Head of caudate nucleus (tissue), 42 donors: ENCODE measurements at regions not wholly inside any gene's neighbourhood (a gene's known extent, or its start where the extent isn't known, plus 50 kb on each side); places are given as distances from the start of the nearest gene placed in this dataset.
A peak's percentile ranks its signal among the peaks of the same experiment; 100 is the strongest.

Source experiments
- DNase-seq, 42 donors: peaks; one replicate each; pipeline versions ENCODE4 v3.0.0 to v3.0.0-alpha.2; 2020 to 2021; ENCODE audit warnings: mixed read lengths in 7 of 42
- intact Hi-C: fragments of 100-400 bp; cut with DNase I; formaldehyde crosslinking; loops from one replicate; pipeline ENCODE4 v1.15.0; 2022

DNA sequence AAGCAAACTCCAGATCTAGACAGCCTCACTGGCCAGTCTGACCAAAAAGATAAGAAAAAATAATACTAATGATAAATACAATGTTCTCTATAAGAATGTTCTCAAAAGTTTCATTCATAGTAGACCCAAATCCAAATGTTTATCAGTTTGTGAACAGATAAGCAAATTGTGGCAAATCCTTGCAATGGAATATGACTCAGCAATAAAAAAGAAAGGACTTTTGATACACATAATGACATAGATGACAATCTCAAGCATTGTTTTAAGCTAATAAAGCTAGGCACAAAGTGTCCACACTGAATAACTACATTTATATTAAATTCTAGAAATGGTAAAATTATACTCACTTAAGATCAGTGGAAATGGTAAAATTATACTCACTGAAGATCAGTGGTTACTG, 195.4 kb upstream of the TYRP1 start:
- DNase-seq = no peak
- intact Hi-C loops = no loop called here

DNA sequence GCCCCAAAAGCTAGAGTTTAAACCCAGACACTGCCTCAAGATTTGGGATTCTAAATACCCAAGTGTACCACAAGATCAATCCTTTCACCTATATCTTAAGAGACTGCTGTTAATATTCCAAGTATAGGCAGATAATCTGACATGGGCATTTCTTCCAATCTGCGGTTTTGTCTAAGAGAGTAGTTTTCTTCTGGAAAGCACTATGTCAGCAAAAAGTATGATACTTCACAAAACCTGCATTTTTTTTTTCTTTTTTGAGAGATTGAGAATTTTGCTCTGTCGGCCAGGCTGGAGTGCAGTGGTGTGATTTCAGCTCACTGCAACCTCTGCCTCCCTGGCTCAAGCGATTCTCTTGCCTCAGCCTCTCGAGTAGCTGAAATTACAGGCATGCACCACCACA, 190.7 kb upstream of the TYRP1 start:
- intact Hi-C loops = no loop called here
- no peak for DNase-seq

DNA sequence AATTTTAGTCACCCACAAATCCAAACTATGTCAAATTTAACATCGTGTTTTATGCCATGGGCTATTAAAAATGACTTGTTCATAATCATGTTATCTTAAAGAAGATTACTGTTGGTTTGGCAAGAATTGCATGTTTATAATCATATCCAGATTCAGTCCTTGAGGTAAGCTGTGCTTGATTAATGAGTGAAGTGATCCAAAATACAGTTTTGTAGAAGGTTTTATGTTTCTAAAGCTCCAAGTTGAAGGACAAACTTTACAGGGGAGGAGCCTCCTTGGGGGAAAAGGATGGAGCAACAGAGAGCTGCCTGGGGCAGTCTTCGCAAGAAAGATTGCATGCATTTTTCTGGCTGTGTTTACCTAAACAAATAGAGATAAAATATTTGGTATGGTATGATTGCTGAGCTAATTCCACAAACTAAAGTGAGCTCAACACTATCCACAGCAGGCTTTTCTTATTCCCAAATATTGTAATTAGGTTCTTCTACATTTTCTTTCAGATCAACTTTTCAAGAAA, 189.5 kb upstream of the TYRP1 start:
- no peak for DNase-seq
- intact Hi-C loops = no loop called here

DNA sequence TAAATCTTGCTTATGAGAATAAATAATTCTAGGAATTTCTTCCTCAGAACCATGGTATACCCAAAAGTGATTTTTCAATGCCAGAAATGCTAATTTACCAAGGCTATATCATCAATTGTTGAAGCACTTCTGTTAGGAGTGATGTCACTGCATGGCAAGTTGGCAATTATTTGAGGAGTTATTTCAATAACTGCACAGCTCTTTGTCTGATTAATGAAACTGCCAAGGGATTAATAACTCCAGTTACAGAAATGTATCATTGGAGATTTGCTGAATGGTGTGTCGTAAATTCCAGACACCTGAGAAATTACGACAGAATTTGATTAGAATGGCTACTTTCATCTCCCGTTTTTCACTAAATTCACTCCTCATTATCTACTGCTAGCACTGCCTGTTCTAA, 182.6 kb upstream of the TYRP1 start:
- no peak for DNase-seq
- intact Hi-C loops = no loop called here

DNA sequence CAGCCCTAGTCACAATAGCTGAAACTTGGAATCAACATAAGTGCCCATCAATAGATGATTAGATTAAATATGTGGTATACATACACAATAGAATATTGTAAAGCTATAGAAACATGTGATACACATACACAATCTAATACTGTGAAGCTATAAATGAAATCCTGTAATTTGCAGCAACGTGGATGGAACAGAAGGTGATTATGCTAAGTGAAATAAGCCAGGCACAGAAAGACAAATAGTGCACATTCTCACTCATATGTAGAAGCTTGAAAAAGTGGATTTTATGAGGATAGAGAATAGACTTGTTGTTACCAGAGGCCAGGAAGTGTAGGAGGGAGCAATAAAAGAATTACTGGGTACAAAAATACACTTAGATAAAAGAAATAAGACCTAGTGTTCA, 181.5 kb upstream of the TYRP1 start:
- DNase-seq = no peak

DNA sequence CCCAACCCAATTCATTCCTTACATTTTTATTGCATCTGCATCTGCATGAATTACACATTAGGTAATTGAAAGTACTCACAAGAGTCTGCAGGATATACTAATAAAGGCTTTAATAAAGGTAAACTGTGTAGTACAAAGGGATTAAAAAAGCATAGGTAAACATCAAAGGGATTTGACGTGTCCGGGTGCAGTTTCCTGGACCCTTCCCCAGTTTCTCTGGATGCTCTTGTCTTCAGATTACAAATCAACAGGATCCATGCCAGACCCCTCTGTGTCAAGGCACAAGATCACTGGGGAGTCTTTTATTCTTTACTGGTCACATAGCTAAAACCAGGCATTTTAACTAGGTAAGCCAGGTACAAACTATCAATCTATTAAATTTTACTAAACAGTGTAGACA, 177.2 kb upstream of the TYRP1 start:
- intact Hi-C loops = no loop called here
- DNase-seq = no peak

More for the DNA sequence above, 181.5 kb upstream of the TYRP1 start:
- intact Hi-C loops = no loop called here

DNA sequence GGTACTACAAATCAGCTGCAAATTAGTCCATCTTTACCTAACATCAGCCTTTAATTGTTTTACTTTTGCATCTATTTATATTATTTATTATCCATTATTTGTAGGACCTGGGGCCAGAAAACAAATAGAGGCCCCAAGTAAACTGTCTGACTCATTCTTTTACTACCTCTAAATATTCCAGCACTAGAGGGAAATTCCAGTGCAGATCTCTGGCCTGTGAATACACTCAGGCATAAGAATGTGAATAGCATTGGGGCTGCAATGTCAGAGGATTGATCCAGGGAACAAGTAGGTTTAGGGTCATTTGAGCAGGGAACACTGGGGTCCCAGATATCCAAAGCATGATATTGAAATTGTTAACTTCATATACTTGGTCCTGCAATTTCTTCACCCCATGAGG, 176.6 kb upstream of the TYRP1 start:
- intact Hi-C loops = no loop called here
- DNase-seq = no peak

DNA sequence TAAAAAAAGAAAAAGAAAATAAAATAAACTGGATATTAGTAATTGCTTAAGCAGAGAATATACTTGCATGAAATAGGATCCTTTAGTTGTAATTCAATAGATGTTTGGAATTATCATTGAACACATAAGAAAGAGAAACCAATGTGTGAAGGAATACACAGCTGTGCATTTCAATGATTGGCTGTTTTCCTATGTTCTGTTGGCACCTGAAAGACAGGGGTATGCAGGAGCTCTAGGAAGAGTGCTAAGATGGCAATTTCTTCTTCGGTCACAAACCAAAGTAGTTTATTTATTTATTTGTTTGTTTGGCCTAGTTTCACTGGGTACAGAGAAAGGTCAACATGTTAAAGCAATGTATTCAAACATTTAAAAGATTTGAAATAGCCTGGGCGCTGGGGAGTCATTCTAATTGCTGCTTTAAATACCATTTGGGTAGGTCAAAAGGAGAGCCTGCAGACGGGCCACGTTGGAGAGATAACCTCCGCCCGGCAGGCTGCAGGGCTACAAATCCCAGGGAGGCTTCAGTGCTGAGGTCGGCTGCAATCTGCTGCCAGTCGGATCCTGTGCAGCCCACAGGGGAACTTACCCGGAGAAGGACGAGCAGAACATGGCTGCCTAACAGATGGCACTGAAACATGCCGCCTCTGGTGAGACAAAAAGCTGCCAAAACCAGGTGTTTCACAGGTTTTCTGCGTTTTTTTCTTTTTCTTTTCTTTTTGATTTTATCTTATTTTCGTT, 154.2 kb upstream of the TYRP1 start:
- DNase-seq = peak in 1 of 42 donors; percentile 10
- intact Hi-C loops = no loop called here

DNA sequence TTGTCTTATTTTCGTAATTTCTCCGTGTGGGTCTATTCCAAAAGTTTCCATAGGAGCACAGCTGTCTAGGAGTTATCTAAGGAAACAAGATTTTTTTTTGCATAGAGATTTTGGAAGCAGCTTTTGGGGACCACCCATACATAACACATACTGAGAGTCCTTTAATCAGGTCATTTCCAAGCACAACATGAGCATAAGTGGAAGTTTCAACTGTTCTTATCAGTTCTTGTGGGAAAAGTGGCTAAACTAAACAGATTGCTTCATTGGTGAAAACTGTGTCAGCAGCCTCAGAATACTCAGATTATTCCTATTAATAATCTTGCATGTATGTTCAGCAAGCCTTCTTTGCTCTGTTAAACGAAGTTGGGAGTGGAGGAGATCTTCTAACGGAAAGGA, 153.6 kb upstream of the TYRP1 start:
- intact Hi-C loops = no loop called here
- no peak for DNase-seq

DNA sequence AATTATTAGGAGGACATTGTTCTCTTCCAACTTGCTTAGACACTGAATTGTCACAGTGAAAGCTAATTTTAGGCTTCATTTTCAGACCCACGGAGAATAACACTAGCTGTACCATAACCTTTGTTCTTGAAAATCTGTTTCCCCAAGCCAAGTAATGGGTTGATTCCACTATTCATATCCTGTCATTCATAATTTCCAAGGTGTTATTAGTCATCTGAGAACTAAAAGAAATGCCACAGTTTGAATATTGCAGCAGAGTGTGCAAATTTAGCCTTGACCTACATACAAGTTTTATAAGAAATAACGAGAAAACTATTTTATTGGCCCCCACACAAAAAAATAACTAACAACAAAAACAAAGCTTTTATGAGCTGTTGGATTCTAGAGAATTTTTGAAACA, 148.5 kb upstream of the TYRP1 start:
- DNase-seq = no peak
- intact Hi-C loops = no loop called here

DNA sequence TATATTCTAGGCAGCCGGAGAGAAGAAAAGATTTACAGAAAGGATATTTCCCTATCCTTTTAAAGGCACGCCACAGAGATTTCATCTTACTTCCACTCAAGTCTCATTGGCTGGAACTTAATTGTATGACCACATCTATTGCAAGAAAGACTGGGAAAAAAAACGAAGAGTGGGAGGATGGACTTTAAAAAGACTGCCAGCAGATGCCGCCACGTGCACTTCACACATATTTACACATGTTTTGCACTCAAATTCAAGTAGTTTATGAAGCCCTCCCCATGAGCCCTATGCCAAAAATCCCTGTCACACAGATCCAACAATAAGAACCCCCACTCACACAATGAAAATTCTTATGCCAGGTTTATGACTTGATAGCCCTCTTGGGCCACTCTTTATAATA, 138.5 kb upstream of the TYRP1 start:
- intact Hi-C loops = no loop called here
- no peak for DNase-seq

DNA sequence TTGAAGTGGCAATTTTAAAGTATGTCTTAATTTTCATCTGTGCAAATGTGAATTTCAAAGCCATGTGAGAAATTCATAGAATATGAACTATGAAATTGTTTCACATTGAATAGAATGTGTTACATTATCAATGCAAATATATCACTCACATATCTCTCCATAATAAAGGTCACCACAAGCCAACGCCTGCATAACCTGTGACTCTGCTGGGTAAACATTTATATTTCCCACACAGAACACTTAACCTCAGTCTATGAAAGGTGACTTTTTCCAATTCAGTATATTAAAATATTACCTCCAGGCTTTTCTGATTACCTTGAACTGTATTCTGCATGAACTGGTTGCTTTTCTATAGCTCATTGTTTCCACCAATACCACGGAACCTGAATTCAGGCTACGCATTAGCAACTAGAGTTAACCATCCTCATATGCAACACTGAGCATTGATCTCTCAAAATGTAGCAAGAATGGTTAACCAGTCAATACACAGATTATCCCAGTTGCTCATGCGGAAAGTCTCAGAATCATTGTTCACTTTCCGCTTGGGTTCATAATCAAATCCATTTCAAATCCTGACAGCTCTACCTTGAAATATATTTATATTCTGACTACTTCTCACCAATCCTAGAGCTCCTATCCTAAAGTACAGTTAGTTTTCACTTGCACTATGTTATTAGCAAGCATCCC, 126.6 kb upstream of the TYRP1 start:
- no peak for DNase-seq
- intact Hi-C loops = no loop called here

DNA sequence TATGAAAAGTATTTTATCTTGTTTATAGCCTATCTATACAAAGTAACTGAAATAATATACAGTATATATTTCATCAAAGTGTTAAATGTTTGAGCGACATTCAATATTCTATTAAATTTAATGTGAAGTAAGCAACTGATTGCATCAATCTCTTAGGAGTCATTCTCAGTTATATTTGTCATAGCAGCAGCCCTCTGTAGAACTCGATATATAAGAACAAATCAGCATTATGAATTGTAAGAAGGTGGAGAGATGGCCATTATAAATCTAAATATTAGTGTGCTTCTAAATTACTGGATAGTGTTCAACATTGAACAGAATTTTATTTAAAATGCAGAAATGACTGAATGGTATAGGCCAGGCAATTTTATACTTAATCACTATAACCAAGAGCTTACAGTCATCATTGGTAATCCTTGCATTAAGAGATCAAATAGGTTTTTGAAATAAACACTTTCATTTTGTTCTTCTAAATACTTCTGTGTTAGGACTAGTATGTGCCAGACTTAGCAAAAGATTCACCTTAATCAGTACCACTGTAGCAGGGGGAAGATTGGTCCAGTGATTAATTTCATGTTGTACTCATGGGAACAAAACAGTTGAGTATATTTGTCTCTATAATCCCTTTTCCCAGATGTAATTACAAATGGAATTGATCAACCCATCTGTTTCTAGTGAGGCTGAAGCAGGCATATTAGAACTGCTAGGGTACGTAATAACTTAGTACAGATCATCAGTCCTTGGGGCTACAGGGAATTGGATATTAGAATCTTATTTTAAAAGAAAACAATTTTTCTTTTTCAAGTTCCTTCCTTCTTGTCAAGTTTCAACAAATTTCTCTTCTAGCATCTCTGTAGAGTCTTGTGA, 108.3 kb upstream of the TYRP1 start:
- DNase-seq = no peak
- intact Hi-C loops = no loop called here

DNA sequence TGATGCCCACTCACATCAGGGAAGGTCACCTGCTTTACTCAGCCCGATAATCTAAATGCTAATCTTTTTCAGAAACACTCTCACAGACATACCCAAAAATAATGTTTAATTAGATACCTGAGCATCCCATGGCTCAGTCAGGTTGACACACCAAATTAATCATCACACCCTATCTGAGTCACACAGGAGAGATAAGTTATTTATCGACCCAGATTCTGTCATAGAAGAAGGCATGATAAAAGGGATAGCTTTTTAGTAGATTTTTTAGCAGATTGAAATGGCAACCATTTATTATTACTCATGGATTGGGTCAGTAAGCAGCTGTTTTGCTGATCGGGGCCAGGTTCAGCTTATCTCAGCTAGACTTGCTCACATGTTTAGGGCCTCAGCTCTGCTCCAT, 97.8 kb upstream of the TYRP1 start:
- peak in 11 of 42 donors; percentile 2 to 41 (median 10) for DNase-seq
- intact Hi-C loops = no loop called here

DNA sequence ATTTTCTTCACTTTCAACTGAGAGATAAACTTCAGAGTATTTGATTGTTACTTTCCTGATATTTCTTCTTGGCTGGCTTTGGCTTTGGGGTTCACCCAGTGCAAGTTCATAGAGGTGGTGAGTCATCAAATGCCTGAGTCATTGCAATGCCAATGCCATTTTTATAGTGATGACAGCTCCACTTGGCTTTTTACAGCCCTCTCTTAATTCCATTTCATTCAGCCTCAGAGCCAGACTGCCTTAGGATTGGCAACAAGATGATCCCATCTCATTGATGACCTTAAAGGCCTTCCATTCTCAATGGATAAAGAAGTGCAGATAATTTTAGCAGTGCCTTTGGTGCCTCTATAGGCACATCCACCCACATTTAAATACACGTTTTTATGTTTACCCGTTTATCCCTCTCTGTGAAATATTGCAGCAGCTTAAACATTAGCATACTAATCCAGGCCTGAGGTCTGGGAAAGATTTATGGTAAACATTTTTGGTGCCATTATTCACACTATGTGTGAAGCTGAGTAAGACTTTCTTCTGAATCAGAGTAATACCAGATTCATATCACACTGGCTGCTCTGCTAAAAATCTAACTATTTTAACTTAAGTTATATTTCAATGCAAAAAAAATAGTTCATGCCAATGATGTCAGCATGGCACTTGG, 88.9 kb upstream of the TYRP1 start:
- DNase-seq = peak in 6 of 42 donors; percentile 4 to 40 (median 9)
- intact Hi-C loops = no loop called here

DNA sequence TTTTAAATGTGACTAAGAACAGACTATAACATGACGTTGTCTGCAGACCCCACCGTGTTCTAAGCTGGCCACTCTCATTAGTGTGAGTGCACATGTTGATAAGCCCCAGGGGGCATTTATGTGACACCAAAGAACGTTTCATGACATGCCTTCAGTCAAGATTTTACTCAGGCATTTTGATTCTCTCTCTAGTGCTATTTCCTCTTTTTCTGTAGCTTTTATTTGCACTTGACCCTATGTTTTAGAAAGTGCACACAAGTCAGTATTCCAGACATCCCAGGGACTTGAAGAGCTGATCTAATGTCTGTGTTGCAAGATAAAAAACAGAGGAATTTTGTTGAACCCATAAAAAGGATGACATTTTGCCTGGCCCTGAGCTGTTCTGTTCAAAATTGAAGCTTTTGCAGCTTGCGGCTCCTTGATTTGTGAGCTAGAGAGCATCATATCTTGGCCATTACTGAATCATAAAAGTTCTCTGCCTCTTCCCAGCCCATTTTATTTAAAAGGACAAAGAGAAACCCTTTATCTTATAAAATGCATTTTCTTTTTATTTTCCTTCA, 80.9 kb upstream of the TYRP1 start:
- no peak for DNase-seq
- intact Hi-C loops = no loop called here

DNA sequence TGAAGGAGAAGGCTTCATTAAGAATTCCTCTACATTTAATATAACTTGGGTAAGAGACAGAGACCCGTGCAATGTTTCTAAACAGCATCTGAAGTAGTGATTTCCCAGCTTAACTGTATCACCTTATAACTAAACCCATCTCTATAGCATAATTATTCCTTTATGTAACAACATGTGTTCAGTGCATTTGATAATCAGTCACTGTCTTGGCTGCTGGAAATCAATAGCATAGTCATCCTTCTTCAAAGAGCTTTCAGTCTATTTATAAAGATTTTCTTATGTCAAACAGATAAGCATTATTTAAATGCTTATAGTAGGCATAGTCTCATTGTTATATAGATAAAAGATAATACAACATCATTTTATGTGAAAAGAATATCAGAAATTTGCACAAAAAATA, 80.1 kb upstream of the TYRP1 start:
- no peak for DNase-seq
- intact Hi-C loops = no loop called here

DNA sequence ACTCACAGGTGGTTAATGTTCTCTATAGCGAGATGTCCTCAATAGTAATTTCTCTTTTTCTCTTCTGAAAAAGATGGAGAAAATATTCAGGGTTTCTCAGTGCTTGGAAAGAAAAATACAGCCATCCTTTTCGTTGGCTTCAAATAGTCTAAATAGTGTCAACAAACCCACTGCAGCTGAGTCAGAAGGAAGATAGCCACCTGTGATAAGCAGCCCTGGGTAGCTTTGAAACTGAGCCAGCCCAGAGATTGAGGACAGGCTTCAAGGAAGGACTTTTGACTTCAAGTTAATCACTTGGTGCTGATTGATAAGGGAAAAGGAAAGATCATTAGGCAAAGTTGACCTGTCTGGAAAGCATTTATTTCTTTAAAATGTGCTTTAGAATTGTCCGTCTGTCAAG, 78.7 kb upstream of the TYRP1 start:
- intact Hi-C loops = no loop called here
- DNase-seq = no peak

DNA sequence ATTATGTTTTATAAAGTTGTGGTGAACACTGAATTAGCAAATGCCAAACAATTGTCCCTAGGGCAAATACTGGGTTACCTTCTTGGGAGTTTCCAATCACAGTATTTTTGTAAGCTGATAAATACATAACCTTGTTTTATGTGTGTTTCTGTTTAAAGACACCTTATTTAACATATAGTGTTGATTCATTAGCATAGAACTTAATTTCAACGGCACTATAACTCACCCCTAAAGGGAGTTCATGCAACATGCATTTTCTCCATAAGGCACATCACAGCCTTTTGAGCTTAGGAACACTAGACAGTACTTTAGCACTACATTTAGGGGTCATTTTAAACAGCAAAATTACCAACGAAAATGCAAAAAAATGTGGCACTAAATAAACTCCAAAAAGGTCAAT, 74.2 kb upstream of the TYRP1 start:
- no peak for DNase-seq
- intact Hi-C loops = no loop called here
